ENCODE measurements at regions not wholly inside any gene's neighbourhood (a gene's known extent, or its start where the extent isn't known, plus 50 kb on each side); places are given as distances from the start of the nearest gene placed in this dataset.

- no peak for TF ChIP-seq ELF4 (IDR thresholded peaks at IDR 0.05)
- TF ChIP-seq SP1 (IDR thresholded peaks at IDR 0.05): no peak
- no peak for TF ChIP-seq TARDBP (IDR thresholded peaks at IDR 0.05)
- TF ChIP-seq HDGF (IDR thresholded peaks at IDR 0.05; ENCODE audit: borderline replicate concordance): no peak
Observed at GRCh38 chr18:70429847-70430500, 141.1 kb downstream of the SOCS6 start.
